K562 (cell line): ENCODE measurements at regions not wholly inside any gene's neighbourhood (a gene's known extent, or its start where the extent isn't known, plus 50 kb on each side); places are given as distances from the start of the nearest gene placed in this dataset.

Experiments
- ATAC-seq: fragments of 200-7000 bp; cut with Tn5 transposase; 3 replicates; pipeline ENCODE4 v1.9.1; 2020; ENCODE audit warnings: moderate library complexity
- BruUV-seq: library from RNA; stranded (reverse); fragments of 400-500 nt; replicated peaks from 2 replicates; lab custom pipeline; 2021; lab: Mats Ljungman, UMichigan
- CTCF ChIA-PET: fragments of 300-600 bp; formaldehyde crosslinking; extraction: SDS; loops from one replicate; lab custom pipeline; 2021; ENCODE audit warnings: low intra/inter-chr PET ratio; lab: Yijun Ruan, JAX
- POLR2A ChIA-PET: fragments of 300-600, 350-650 bp; sonication (Branson Sonifier 250); formaldehyde crosslinking; extraction: SDS; loops from one replicate; lab custom pipeline; 2021; ENCODE audit warnings: antibody characterized with exemption, inconsistent platforms; lab: Yijun Ruan, JAX
- DNase-seq, 4 experiments: peaks; one replicate each; pipeline versions ENCODE4 v3.0.0 to v3.0.0-alpha.2; 2011 to 2018; ENCODE audit warnings: low spot score in 3 of 4, mixed read lengths in 3 of 4; ENCODE audit errors: extremely low read depth in 1 of 4
- FAIRE-seq: peaks from 2 replicates; lab custom pipeline; 2011; peaks lifted over from hg19 to GRCh38; lab: Jason Lieb, UNC
- H2AFZ ChIP-seq: 2 replicates; pipeline ENCODE4 v1.6.0; 2011; ENCODE audit warnings: low read depth, low read length, control low read depth, inconsistent platforms
- H3K27ac ChIP-seq: fragments of 200-600 bp; 3 replicates; pipeline ENCODE4 v1.8.0; 2011; ENCODE audit warnings: low read depth, mild to moderate bottlenecking, control low read depth, inconsistent platforms, low read length, moderate library complexity, mixed read lengths; ENCODE audit errors: extremely low read depth
- H3K27me3 ChIP-seq, 2 experiments: fragments of 300-600 bp in 1 of 2; 2 replicates in 1 of 2; 3 replicates in 1 of 2; pipeline versions ENCODE4 v1.6.0 to v1.8.0; 2011; ENCODE audit warnings: inconsistent platforms in 2 of 2, low read length in 2 of 2, mild to moderate bottlenecking in 1 of 2, mixed read lengths in 1 of 2, moderate library complexity in 1 of 2; ENCODE audit not compliant: control insufficient read depth in 2 of 2, insufficient read depth in 2 of 2
- H3K36me3 ChIP-seq: fragments of 300-600 bp; 3 replicates; pipeline ENCODE4 v1.8.0; 2011; ENCODE audit warnings: mild to moderate bottlenecking, low read length, inconsistent platforms; ENCODE audit not compliant: control insufficient read depth, insufficient read depth
- H3K4me1 ChIP-seq, 2 experiments: fragments of 200-600 bp in 1 of 2; replicated peaks in 1 of 2; 2 replicates in 1 of 2; 3 replicates in 1 of 2; pipeline versions ENCODE4 v1.5.1 to v1.8.0; 2011; ENCODE audit warnings: inconsistent platforms in 2 of 2, low read length in 2 of 2, mild to moderate bottlenecking in 1 of 2, mixed read lengths in 1 of 2, moderate library complexity in 1 of 2; ENCODE audit not compliant: control insufficient read depth in 2 of 2, insufficient read depth in 2 of 2
- H3K4me2 ChIP-seq: 2 replicates; pipeline ENCODE4 v1.6.1; 2011; ENCODE audit warnings: low read length, control low read depth, inconsistent platforms, mixed read lengths; ENCODE audit not compliant: insufficient read depth
- H3K4me3 ChIP-seq: fragments of 200-600 bp; sonication (generic), shearing (Covaris generic); 2 replicates; pipeline ENCODE4 v1.5.1; 2016; ENCODE audit warnings: control low read depth, inconsistent platforms
- H3K79me2 ChIP-seq: fragments of 200-600 bp; 3 replicates; pipeline ENCODE4 v1.8.0; 2011; ENCODE audit warnings: low read length, inconsistent platforms; ENCODE audit not compliant: control insufficient read depth, insufficient read depth
- H3K9ac ChIP-seq, 2 experiments: 2 replicates each; pipeline versions ENCODE4 v1.6.0 to v1.6.1; 2011; ENCODE audit warnings: low read depth in 2 of 2, low read length in 2 of 2, control low read depth in 1 of 2, inconsistent platforms in 1 of 2, mild to moderate bottlenecking in 1 of 2, mixed read lengths in 1 of 2; ENCODE audit not compliant: insufficient read depth in 1 of 2
- H3K9me1 ChIP-seq: one replicate; pipeline ENCODE4 v1.6.0; 2011; ENCODE audit warnings: inconsistent platforms, mild to moderate bottlenecking, low read length, moderate library complexity; ENCODE audit not compliant: control insufficient read depth, insufficient read depth
- H3K9me3 ChIP-seq: replicated peaks from 2 replicates; pipeline ENCODE4 v1.5.1; 2011; ENCODE audit warnings: low read depth, low read length, inconsistent platforms; ENCODE audit not compliant: control insufficient read depth, insufficient read depth
- H4K20me1 ChIP-seq: replicated peaks from 2 replicates; pipeline ENCODE4 v1.6.1; 2011; ENCODE audit warnings: low read length, inconsistent platforms, mixed read lengths; ENCODE audit not compliant: control insufficient read depth, insufficient read depth
- CTCF ChIP-seq, 3 experiments: IDR thresholded peaks in 2 of 3; conservative IDR thresholded peaks in 1 of 3; 2 replicates each; pipeline ENCODE4 v1.5.1; 2011 to 2012; ENCODE audit warnings: low read length in 3 of 3, mild to moderate bottlenecking in 3 of 3, control low read depth in 2 of 3, improper control_type of control experiment in 1 of 3, inconsistent platforms in 1 of 3, low read depth in 1 of 3, mixed read lengths in 1 of 3, moderate library complexity in 1 of 3; ENCODE audit not compliant: insufficient read depth in 2 of 3
- EGR1 ChIP-seq: fragments of 450-650 bp; conservative IDR thresholded peaks from 2 replicates; pipeline ENCODE4 v1.6.1; 2017; ENCODE audit warnings: mild to moderate bottlenecking
- LARP7 ChIP-seq: fragments of 450-650 bp; IDR thresholded peaks from 2 replicates; pipeline ENCODE4 v1.6.1; 2016
- NCOA1 ChIP-seq: fragments of 450-650 bp; IDR thresholded peaks from 2 replicates; pipeline ENCODE4 v1.6.1; 2016; ENCODE audit warnings: low read depth
- NR1H2 ChIP-seq: sonication (generic); formaldehyde crosslinking; IDR thresholded peaks from 2 replicates; pipeline ENCODE4 v1.4.0; 2020; ENCODE audit warnings: mild to moderate bottlenecking, missing genetic modification reagents
- NR2F6 ChIP-seq: fragments of 450-650 bp; formaldehyde crosslinking; IDR thresholded peaks from 2 replicates; pipeline ENCODE4 v1.4.0; 2020; ENCODE audit warnings: mild to moderate bottlenecking
- PCBP2 ChIP-seq: fragments of 200-400 bp; formaldehyde crosslinking; IDR thresholded peaks from 2 replicates; pipeline ENCODE4 v1.6.1; 2018; ENCODE audit warnings: low read length, low read depth, mild to moderate bottlenecking, moderate library complexity; ENCODE audit not compliant: poor library complexity, severe bottlenecking
- STAT5B ChIP-seq: fragments of 250-450 bp; sonication (Bioruptor Pico); IDR thresholded peaks from 2 replicates; pipeline ENCODE4 v1.8.0; 2021; ENCODE audit warnings: mild to moderate bottlenecking, inconsistent platforms
- TOE1 ChIP-seq, 2 experiments: fragments of 450-650 bp in 1 of 2; sonication (generic) in 1 of 2; formaldehyde crosslinking in 1 of 2; IDR thresholded peaks; 2 replicates each; pipeline versions ENCODE4 v1.7.1 to v1.8.0; 2016 to 2022; ENCODE audit warnings: borderline replicate concordance in 2 of 2, mild to moderate bottlenecking in 2 of 2, antibody characterized with exemption in 1 of 2, inconsistent platforms in 1 of 2, low read depth in 1 of 2, missing genetic modification reagents in 1 of 2, moderate library complexity in 1 of 2
- ZNF212 ChIP-seq: fragments of 450-650 bp; formaldehyde crosslinking; IDR thresholded peaks from 2 replicates; pipeline ENCODE4 v1.4.0; 2020; ENCODE audit warnings: mild to moderate bottlenecking
- ZNF75A ChIP-seq: fragments of 450-650 bp; formaldehyde crosslinking; IDR thresholded peaks from 2 replicates; pipeline ENCODE4 v1.4.0; 2020; ENCODE audit warnings: mild to moderate bottlenecking
- in situ Hi-C: fragments of 300-500 bp; cut with MboI; formaldehyde crosslinking; loops from 4 replicates; pipeline ENCODE4 v1.15.0; 2018; ENCODE audit warnings: inconsistent platforms, mixed read lengths
- intact Hi-C: fragments of 100-400 bp; cut with micrococcal nuclease; formaldehyde crosslinking; loops from 2 replicates; pipeline ENCODE4 v1.14.2; 2022
- TF ChIP-seq, protein P1 (sequence below): sonication (generic); formaldehyde crosslinking; IDR thresholded peaks from 2 replicates; pipeline ENCODE4 v1.8.0; 2022; ENCODE audit warnings: missing genetic modification reagents, mild to moderate bottlenecking, borderline replicate concordance
- TF ChIP-seq, protein P2 (sequence below): fragments of 450-650 bp; IDR thresholded peaks from 2 replicates; pipeline ENCODE4 v1.6.1; 2016; ENCODE audit warnings: mild to moderate bottlenecking
- TF ChIP-seq, protein P3 (sequence below): fragments of 250-450 bp; sonication (Bioruptor Pico); IDR thresholded peaks from 2 replicates; pipeline ENCODE4 v1.4.0; 2020; ENCODE audit warnings: mild to moderate bottlenecking, moderate library complexity

- TF ChIP-seq CTCF (IDR thresholded peaks at IDR 0.05 in 2 of 3, conservative IDR thresholded peaks at IDR 0.05 in 1 of 3; ENCODE audit: insufficient read depth in 2 of 3, low read depth in 1 of 3, low read length in 3 of 3) (no peak), ZNF75A (CRISPR knock-in tag) (no peak)
Measured at GRCh38 chr2:209368914-209369313, 54.9 kb upstream of the MAP2 start (continued).

DNA sequence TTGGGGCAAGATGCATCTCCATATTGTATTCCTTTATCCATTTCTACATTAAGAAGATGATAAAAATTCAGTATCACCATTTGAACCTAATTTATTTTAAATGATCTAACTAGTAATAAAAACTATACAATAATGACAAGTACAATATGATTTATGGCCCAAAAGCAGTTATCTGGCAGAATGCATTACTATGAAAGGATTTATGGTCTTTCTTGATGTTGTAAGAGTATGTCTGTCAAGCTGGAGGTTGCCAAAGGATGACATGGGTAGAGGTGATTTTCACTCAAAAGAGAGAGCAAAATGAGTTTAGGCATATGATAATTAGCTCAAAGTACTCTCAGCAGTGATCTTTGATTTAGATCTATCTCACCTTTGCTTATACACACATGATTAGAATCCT, 54.2 kb upstream of the MAP2 start:
- no TSS peak for BruUV-seq
- H3K36me3 ChIP-seq: no peaks in the 10 kb centered on the region
- no peaks in the 10 kb centered on the region for H3K4me1 ChIP-seq
- DNase-seq (no peak), FAIRE-seq (no peak), ATAC-seq (no peak)
- POLR2A ChIA-PET: no interaction called here
- no peak overlapping the region for H3K4me2 ChIP-seq
- H3K9ac ChIP-seq: no peak overlapping the region
- no peak overlapping the region for H2AFZ ChIP-seq
- no peaks in the 10 kb centered on the region for H3K27me3 ChIP-seq
- in situ Hi-C loops: no loop called here
- no peaks in the 10 kb centered on the region for H3K9me3 ChIP-seq
- CTCF ChIA-PET: no interaction called here
- H3K27ac ChIP-seq: no peak overlapping the region
- no peaks in the 10 kb centered on the region for H4K20me1 ChIP-seq
- intact Hi-C loops: no loop called here
- H3K4me3 ChIP-seq: no peak overlapping the region
- TF ChIP-seq, protein P1, sequence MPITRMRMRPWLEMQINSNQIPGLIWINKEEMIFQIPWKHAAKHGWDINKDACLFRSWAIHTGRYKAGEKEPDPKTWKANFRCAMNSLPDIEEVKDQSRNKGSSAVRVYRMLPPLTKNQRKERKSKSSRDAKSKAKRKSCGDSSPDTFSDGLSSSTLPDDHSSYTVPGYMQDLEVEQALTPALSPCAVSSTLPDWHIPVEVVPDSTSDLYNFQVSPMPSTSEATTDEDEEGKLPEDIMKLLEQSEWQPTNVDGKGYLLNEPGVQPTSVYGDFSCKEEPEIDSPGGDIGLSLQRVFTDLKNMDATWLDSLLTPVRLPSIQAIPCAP: no peak
- TF ChIP-seq PCBP2 (no peak), ZNF212 (CRISPR knock-in tag) (no peak), LARP7 (no peak), NCOA1 (no peak), NR2F6 (CRISPR knock-in tag) (no peak), STAT5B (CRISPR knock-in tag) (no peak), EGR1 (no peak), NR1H2 (CRISPR knock-in tag) (no peak), TOE1 (IDR thresholded peaks at IDR 0.05; ENCODE audit: borderline replicate concordance) (no peak), TOE1 (CRISPR knock-in tag; IDR thresholded peaks at IDR 0.05; ENCODE audit: borderline replicate concordance, low read depth) (no peak)
- TF ChIP-seq, protein P2, sequence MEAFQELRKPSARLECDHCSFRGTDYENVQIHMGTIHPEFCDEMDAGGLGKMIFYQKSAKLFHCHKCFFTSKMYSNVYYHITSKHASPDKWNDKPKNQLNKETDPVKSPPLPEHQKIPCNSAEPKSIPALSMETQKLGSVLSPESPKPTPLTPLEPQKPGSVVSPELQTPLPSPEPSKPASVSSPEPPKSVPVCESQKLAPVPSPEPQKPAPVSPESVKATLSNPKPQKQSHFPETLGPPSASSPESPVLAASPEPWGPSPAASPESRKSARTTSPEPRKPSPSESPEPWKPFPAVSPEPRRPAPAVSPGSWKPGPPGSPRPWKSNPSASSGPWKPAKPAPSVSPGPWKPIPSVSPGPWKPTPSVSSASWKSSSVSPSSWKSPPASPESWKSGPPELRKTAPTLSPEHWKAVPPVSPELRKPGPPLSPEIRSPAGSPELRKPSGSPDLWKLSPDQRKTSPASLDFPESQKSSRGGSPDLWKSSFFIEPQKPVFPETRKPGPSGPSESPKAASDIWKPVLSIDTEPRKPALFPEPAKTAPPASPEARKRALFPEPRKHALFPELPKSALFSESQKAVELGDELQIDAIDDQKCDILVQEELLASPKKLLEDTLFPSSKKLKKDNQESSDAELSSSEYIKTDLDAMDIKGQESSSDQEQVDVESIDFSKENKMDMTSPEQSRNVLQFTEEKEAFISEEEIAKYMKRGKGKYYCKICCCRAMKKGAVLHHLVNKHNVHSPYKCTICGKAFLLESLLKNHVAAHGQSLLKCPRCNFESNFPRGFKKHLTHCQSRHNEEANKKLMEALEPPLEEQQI: no peak
- TF ChIP-seq, protein P3, sequence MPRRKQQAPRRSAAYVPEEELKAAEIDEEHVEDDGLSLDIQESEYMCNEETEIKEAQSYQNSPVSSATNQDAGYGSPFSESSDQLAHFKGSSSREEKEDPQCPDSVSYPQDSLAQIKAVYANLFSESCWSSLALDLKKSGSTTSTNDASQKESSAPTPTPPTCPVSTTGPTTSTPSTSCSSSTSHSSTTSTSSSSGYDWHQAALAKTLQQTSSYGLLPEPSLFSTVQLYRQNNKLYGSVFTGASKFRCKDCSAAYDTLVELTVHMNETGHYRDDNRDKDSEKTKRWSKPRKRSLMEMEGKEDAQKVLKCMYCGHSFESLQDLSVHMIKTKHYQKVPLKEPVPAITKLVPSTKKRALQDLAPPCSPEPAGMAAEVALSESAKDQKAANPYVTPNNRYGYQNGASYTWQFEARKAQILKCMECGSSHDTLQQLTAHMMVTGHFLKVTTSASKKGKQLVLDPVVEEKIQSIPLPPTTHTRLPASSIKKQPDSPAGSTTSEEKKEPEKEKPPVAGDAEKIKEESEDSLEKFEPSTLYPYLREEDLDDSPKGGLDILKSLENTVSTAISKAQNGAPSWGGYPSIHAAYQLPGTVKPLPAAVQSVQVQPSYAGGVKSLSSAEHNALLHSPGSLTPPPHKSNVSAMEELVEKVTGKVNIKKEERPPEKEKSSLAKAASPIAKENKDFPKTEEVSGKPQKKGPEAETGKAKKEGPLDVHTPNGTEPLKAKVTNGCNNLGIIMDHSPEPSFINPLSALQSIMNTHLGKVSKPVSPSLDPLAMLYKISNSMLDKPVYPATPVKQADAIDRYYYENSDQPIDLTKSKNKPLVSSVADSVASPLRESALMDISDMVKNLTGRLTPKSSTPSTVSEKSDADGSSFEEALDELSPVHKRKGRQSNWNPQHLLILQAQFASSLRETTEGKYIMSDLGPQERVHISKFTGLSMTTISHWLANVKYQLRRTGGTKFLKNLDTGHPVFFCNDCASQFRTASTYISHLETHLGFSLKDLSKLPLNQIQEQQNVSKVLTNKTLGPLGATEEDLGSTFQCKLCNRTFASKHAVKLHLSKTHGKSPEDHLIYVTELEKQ (CRISPR knock-in tag): no peak
- no peaks in the 10 kb centered on the region for H3K79me2 ChIP-seq
- no peaks in the 10 kb centered on the region for H3K9me1 ChIP-seq
